HepG2 (cell line): ENCODE measurements at regions not wholly inside any gene's neighbourhood (a gene's known extent, or its start where the extent isn't known, plus 50 kb on each side); places are given as distances from the start of the nearest gene placed in this dataset.

Experiments used
- ATAC-seq: fragments of 200-7000 bp; cut with Tn5 transposase; 3 replicates; pipeline ENCODE4 v1.9.1; 2020; ENCODE audit warnings: mild to moderate bottlenecking, moderate library complexity
- BruUV-seq: library from RNA; stranded (reverse); fragments of 400-500 nt; replicated peaks from 2 replicates; lab custom pipeline; 2021; lab: Mats Ljungman, UMichigan
- CTCF ChIA-PET: fragments of 300-600 bp; formaldehyde crosslinking; extraction: SDS; loops from one replicate; lab custom pipeline; 2021; ENCODE audit warnings: low total read pairs, inconsistent platforms, low intra/inter-chr PET ratio; lab: Yijun Ruan, JAX
- POLR2A ChIA-PET: fragments of 350-600 bp; sonication (Branson Sonifier 250); formaldehyde crosslinking; loops from one replicate; lab custom pipeline; 2020; ENCODE audit warnings: antibody characterized with exemption, inconsistent platforms; lab: Yijun Ruan, JAX
- DNase-seq: peaks from one replicate; pipeline ENCODE4 v3.0.0-alpha.2; 2015; ENCODE audit warnings: low spot score
- FAIRE-seq: peaks from 3 replicates; lab custom pipeline; 2011; peaks lifted over from hg19 to GRCh38; lab: Jason Lieb, UNC
- H2AFZ ChIP-seq: one replicate; pipeline ENCODE4 v1.6.1; 2011; ENCODE audit warnings: low read length, inconsistent platforms
- H3K27ac ChIP-seq: fragments of 300-600 bp; 3 replicates; pipeline ENCODE4 v1.8.0; 2011; ENCODE audit warnings: mixed run types, mild to moderate bottlenecking, mixed read lengths, low read length, inconsistent platforms; ENCODE audit not compliant: insufficient read depth; ENCODE audit errors: extremely low read length
- H3K27me3 ChIP-seq, 2 experiments: fragments of 200-600 bp in 1 of 2; 2 replicates in 1 of 2; 3 replicates in 1 of 2; pipeline versions ENCODE4 v1.6.0 to v1.8.0; 2011; ENCODE audit warnings: low read length in 2 of 2, mild to moderate bottlenecking in 2 of 2, moderate library complexity in 2 of 2, inconsistent platforms in 1 of 2; ENCODE audit not compliant: insufficient read depth in 2 of 2, control insufficient read depth in 1 of 2
- H3K36me3 ChIP-seq, 2 experiments: fragments of 200-600 bp in 1 of 2; replicated peaks in 1 of 2; 2 replicates in 1 of 2; 3 replicates in 1 of 2; pipeline versions ENCODE4 v1.5.1 to v1.8.0; 2011; ENCODE audit warnings: low read length in 2 of 2, inconsistent platforms in 1 of 2; ENCODE audit not compliant: insufficient read depth in 2 of 2, control insufficient read depth in 1 of 2
- H3K4me1 ChIP-seq: 2 replicates; pipeline ENCODE4 v1.5.1; 2012; ENCODE audit warnings: low read length, inconsistent platforms; ENCODE audit not compliant: insufficient read depth
- H3K4me2 ChIP-seq: 2 replicates; pipeline ENCODE4 v1.6.0; 2011; ENCODE audit warnings: low read depth, low read length, inconsistent platforms
- H3K4me3 ChIP-seq, 3 experiments: fragments of 200-600 bp in 1 of 3; sonication (generic), shearing (Covaris generic) in 1 of 3; replicated peaks in 1 of 3; 2 replicates each; pipeline ENCODE4 v1.5.1; 2011 to 2016; ENCODE audit warnings: low read length in 3 of 3, inconsistent platforms in 2 of 3, low read depth in 2 of 3, mild to moderate bottlenecking in 2 of 3, control low read depth in 1 of 3, mixed read lengths in 1 of 3; ENCODE audit not compliant: insufficient read depth in 1 of 3
- H3K79me2 ChIP-seq: one replicate; pipeline ENCODE4 v1.6.1; 2011; ENCODE audit warnings: low read length, inconsistent platforms; ENCODE audit not compliant: insufficient read depth
- H3K9ac ChIP-seq: 2 replicates; pipeline ENCODE4 v1.6.0; 2011; ENCODE audit warnings: mild to moderate bottlenecking, low read depth, low read length, inconsistent platforms; ENCODE audit not compliant: insufficient read depth
- H3K9me3 ChIP-seq: 2 replicates; pipeline ENCODE4 v1.5.1; 2012; ENCODE audit warnings: mild to moderate bottlenecking, low read length
- H4K20me1 ChIP-seq: 2 replicates; pipeline ENCODE4 v1.6.0; 2011; ENCODE audit warnings: inconsistent platforms, mild to moderate bottlenecking, low read length, moderate library complexity; ENCODE audit not compliant: insufficient read depth
- GZF1 ChIP-seq: sonication (generic); formaldehyde crosslinking; IDR thresholded peaks from 2 replicates; pipeline ENCODE4 v1.5.1; 2020; ENCODE audit warnings: mild to moderate bottlenecking, missing genetic modification reagents
- KMT2A ChIP-seq: sonication (generic); formaldehyde crosslinking; IDR thresholded peaks from 2 replicates; pipeline ENCODE4 v1.4.0; 2020; ENCODE audit warnings: missing genetic modification reagents
- MEF2D ChIP-seq: sonication (generic); formaldehyde crosslinking; IDR thresholded peaks from 2 replicates; pipeline ENCODE4 v1.5.1; 2020; ENCODE audit warnings: mild to moderate bottlenecking, missing genetic modification reagents
- MEIS1 ChIP-seq: sonication (generic); formaldehyde crosslinking; IDR thresholded peaks from 2 replicates; pipeline ENCODE4 v1.9.0; 2021; ENCODE audit warnings: mild to moderate bottlenecking, missing genetic modification reagents, moderate library complexity, borderline replicate concordance
- ZNF567 ChIP-seq: sonication (generic); formaldehyde crosslinking; IDR thresholded peaks from 2 replicates; pipeline ENCODE4 v1.8.1; 2023; ENCODE audit warnings: mild to moderate bottlenecking, missing genetic modification reagents, borderline replicate concordance
- WGBS: methylation state at CpG from one replicate; pipeline ENCODE4 v1.1.6; 2017; ENCODE audit warnings: low lambda C conversion rate; 5-methylcytosine and 5-hydroxymethylcytosine counted together
- in situ Hi-C: cut with HindIII; loops from 2 replicates; pipeline ENCODE4 v1.10.0; 2017; ENCODE audit warnings: low pct_unique_long_range_greater_than_20kb; ENCODE audit not compliant: extremely low pct_ligation_motif_present
- intact Hi-C: fragments of 100-400 bp; cut with micrococcal nuclease; formaldehyde crosslinking; loops from one replicate; pipeline ENCODE4 v1.10.0; 2022; ENCODE audit not compliant: unreplicated experiment

GRCh38 chr5:174607205-174607604 lies 117.2 kb upstream of the MSX2 start:
- peaks cover 12% of the 10 kb centered on the region for H3K9me3 ChIP-seq
- no peak for FAIRE-seq
- CTCF ChIA-PET = no interaction called here
- H3K4me2 ChIP-seq = no peak overlapping the region
- H2AFZ ChIP-seq = no peak overlapping the region
- no peaks in the 10 kb centered on the region for H3K79me2 ChIP-seq
- BruUV-seq = no TSS peak
- intact Hi-C loops (no loop called here), in situ Hi-C loops (no loop called here)
- H3K27me3 ChIP-seq = no peaks in the 10 kb centered on the region; a peak in 1 of 5 replicates
- no peaks in the 10 kb centered on the region for H4K20me1 ChIP-seq
- no peak for TF ChIP-seq MEIS1
- TF ChIP-seq ZNF567 (CRISPR knock-in tag) = no peak
- no peak overlapping the region for H3K9ac ChIP-seq
- no peaks in the 10 kb centered on the region for H3K4me1 ChIP-seq
- 62% methylated on average over 5 of the region's 5 CpGs for WGBS
- POLR2A ChIA-PET = no interaction called here
- no peak overlapping the region for H3K4me3 ChIP-seq
- no peak for ATAC-seq
- no peak for DNase-seq
- H3K27ac ChIP-seq = no peak overlapping the region
- H3K36me3 ChIP-seq = no peaks in the 10 kb centered on the region

GRCh38 chr5:174607916-174608315 lies 116.5 kb upstream of the MSX2 start:
- peaks cover 12% of the 10 kb centered on the region for H3K9me3 ChIP-seq
- 28% methylated on average over 5 of the region's 9 CpGs for WGBS
- no peaks in the 10 kb centered on the region for H4K20me1 ChIP-seq
- TF ChIP-seq KMT2A (CRISPR knock-in tag) (no peak), GZF1 (CRISPR knock-in tag) (no peak), MEF2D (CRISPR knock-in tag) (no peak)
- intact Hi-C loops (no loop called here), in situ Hi-C loops (no loop called here)
- H3K36me3 ChIP-seq = no peaks in the 10 kb centered on the region
- no TSS peak for BruUV-seq
- H2AFZ ChIP-seq = no peak overlapping the region
- no peak overlapping the region for H3K9ac ChIP-seq
- no peak overlapping the region for H3K4me2 ChIP-seq
- H3K4me3 ChIP-seq = no peak overlapping the region
- H3K27ac ChIP-seq = no peak overlapping the region
- ChIA-PET CTCF (no interaction called here), POLR2A (no interaction called here)
- no peak for DNase-seq
- no peaks in the 10 kb centered on the region for H3K4me1 ChIP-seq
- H3K27me3 ChIP-seq = no peaks in the 10 kb centered on the region; a peak in 1 of 5 replicates
- no peaks in the 10 kb centered on the region for H3K79me2 ChIP-seq
- ATAC-seq = no peak
- no peak for FAIRE-seq
